K562 (cell line): ENCODE measurements at regions not wholly inside any gene's neighbourhood (a gene's known extent, or its start where the extent isn't known, plus 50 kb on each side); places are given as distances from the start of the nearest gene placed in this dataset.

Experiments
- ATAC-seq: fragments of 200-7000 bp; cut with Tn5 transposase; 3 replicates; pipeline ENCODE4 v1.9.1; 2020; ENCODE audit warnings: moderate library complexity
- BruUV-seq: library from RNA; stranded (reverse); fragments of 400-500 nt; replicated peaks from 2 replicates; lab custom pipeline; 2021; lab: Mats Ljungman, UMichigan
- CTCF ChIA-PET: fragments of 300-600 bp; formaldehyde crosslinking; extraction: SDS; loops from one replicate; lab custom pipeline; 2021; ENCODE audit warnings: low intra/inter-chr PET ratio; lab: Yijun Ruan, JAX
- POLR2A ChIA-PET: fragments of 300-600, 350-650 bp; sonication (Branson Sonifier 250); formaldehyde crosslinking; extraction: SDS; loops from one replicate; lab custom pipeline; 2021; ENCODE audit warnings: antibody characterized with exemption, inconsistent platforms; lab: Yijun Ruan, JAX
- DNase-seq, 4 experiments: peaks; one replicate each; pipeline versions ENCODE4 v3.0.0 to v3.0.0-alpha.2; 2011 to 2018; ENCODE audit warnings: low spot score in 3 of 4, mixed read lengths in 3 of 4; ENCODE audit errors: extremely low read depth in 1 of 4
- FAIRE-seq: peaks from 2 replicates; lab custom pipeline; 2011; peaks lifted over from hg19 to GRCh38; lab: Jason Lieb, UNC
- H2AFZ ChIP-seq: 2 replicates; pipeline ENCODE4 v1.6.0; 2011; ENCODE audit warnings: low read depth, low read length, control low read depth, inconsistent platforms
- H3K27ac ChIP-seq: fragments of 200-600 bp; 3 replicates; pipeline ENCODE4 v1.8.0; 2011; ENCODE audit warnings: low read depth, mild to moderate bottlenecking, control low read depth, inconsistent platforms, low read length, moderate library complexity, mixed read lengths; ENCODE audit errors: extremely low read depth
- H3K27me3 ChIP-seq, 2 experiments: fragments of 300-600 bp in 1 of 2; 2 replicates in 1 of 2; 3 replicates in 1 of 2; pipeline versions ENCODE4 v1.6.0 to v1.8.0; 2011; ENCODE audit warnings: inconsistent platforms in 2 of 2, low read length in 2 of 2, mild to moderate bottlenecking in 1 of 2, mixed read lengths in 1 of 2, moderate library complexity in 1 of 2; ENCODE audit not compliant: control insufficient read depth in 2 of 2, insufficient read depth in 2 of 2
- H3K36me3 ChIP-seq: fragments of 300-600 bp; 3 replicates; pipeline ENCODE4 v1.8.0; 2011; ENCODE audit warnings: mild to moderate bottlenecking, low read length, inconsistent platforms; ENCODE audit not compliant: control insufficient read depth, insufficient read depth
- H3K4me1 ChIP-seq, 2 experiments: fragments of 200-600 bp in 1 of 2; replicated peaks in 1 of 2; 2 replicates in 1 of 2; 3 replicates in 1 of 2; pipeline versions ENCODE4 v1.5.1 to v1.8.0; 2011; ENCODE audit warnings: inconsistent platforms in 2 of 2, low read length in 2 of 2, mild to moderate bottlenecking in 1 of 2, mixed read lengths in 1 of 2, moderate library complexity in 1 of 2; ENCODE audit not compliant: control insufficient read depth in 2 of 2, insufficient read depth in 2 of 2
- H3K4me2 ChIP-seq: 2 replicates; pipeline ENCODE4 v1.6.1; 2011; ENCODE audit warnings: low read length, control low read depth, inconsistent platforms, mixed read lengths; ENCODE audit not compliant: insufficient read depth
- H3K4me3 ChIP-seq: fragments of 200-600 bp; sonication (generic), shearing (Covaris generic); 2 replicates; pipeline ENCODE4 v1.5.1; 2016; ENCODE audit warnings: control low read depth, inconsistent platforms
- H3K79me2 ChIP-seq: fragments of 200-600 bp; 3 replicates; pipeline ENCODE4 v1.8.0; 2011; ENCODE audit warnings: low read length, inconsistent platforms; ENCODE audit not compliant: control insufficient read depth, insufficient read depth
- H3K9ac ChIP-seq, 2 experiments: 2 replicates each; pipeline versions ENCODE4 v1.6.0 to v1.6.1; 2011; ENCODE audit warnings: low read depth in 2 of 2, low read length in 2 of 2, control low read depth in 1 of 2, inconsistent platforms in 1 of 2, mild to moderate bottlenecking in 1 of 2, mixed read lengths in 1 of 2; ENCODE audit not compliant: insufficient read depth in 1 of 2
- H3K9me1 ChIP-seq: one replicate; pipeline ENCODE4 v1.6.0; 2011; ENCODE audit warnings: inconsistent platforms, mild to moderate bottlenecking, low read length, moderate library complexity; ENCODE audit not compliant: control insufficient read depth, insufficient read depth
- H3K9me3 ChIP-seq: replicated peaks from 2 replicates; pipeline ENCODE4 v1.5.1; 2011; ENCODE audit warnings: low read depth, low read length, inconsistent platforms; ENCODE audit not compliant: control insufficient read depth, insufficient read depth
- H4K20me1 ChIP-seq: replicated peaks from 2 replicates; pipeline ENCODE4 v1.6.1; 2011; ENCODE audit warnings: low read length, inconsistent platforms, mixed read lengths; ENCODE audit not compliant: control insufficient read depth, insufficient read depth
- BDP1 ChIP-seq: IDR thresholded peaks from 3 replicates; pipeline ENCODE4 v1.6.1; 2011; ENCODE audit not compliant: insufficient read length, insufficient read depth
- MTA1 ChIP-seq: fragments of 450-650 bp; IDR thresholded peaks from 2 replicates; pipeline ENCODE4 v1.6.1; 2017; ENCODE audit warnings: borderline replicate concordance
- MTA3 ChIP-seq: fragments of 450-650 bp; formaldehyde crosslinking; IDR thresholded peaks from 2 replicates; pipeline ENCODE4 v1.6.1; 2017; ENCODE audit warnings: mild to moderate bottlenecking, borderline replicate concordance
- SMARCC2 ChIP-seq: fragments of 450-650 bp; IDR thresholded peaks from 2 replicates; pipeline ENCODE4 v1.6.1; 2017; ENCODE audit warnings: antibody characterized with exemption, moderate library complexity, mild to moderate bottlenecking, low read depth
- SMARCE1 ChIP-seq: fragments of 450-650 bp; IDR thresholded peaks from 2 replicates; pipeline ENCODE4 v1.7.1; 2016; ENCODE audit warnings: mild to moderate bottlenecking
- ZNF395 ChIP-seq: fragments of 200-800 bp; sonication (Bioruptor generic); IDR thresholded peaks from 2 replicates; pipeline ENCODE4 v1.6.1; 2017; ENCODE audit warnings: missing genetic modification characterization, missing compliant biosample characterization
- WGBS: fragments of 100-300 bp; shearing (Covaris generic); methylation state at CpG from one replicate; pipeline ENCODE4 v1.1.6; 2016; ENCODE audit warnings: low coverage, mixed read lengths; ENCODE audit not compliant: insufficient coverage; ENCODE audit errors: missing lambda C conversion rate; 5-methylcytosine and 5-hydroxymethylcytosine counted together
- in situ Hi-C: fragments of 300-500 bp; cut with MboI; formaldehyde crosslinking; loops from 4 replicates; pipeline ENCODE4 v1.15.0; 2018; ENCODE audit warnings: inconsistent platforms, mixed read lengths
- intact Hi-C: fragments of 100-400 bp; cut with micrococcal nuclease; formaldehyde crosslinking; loops from 2 replicates; pipeline ENCODE4 v1.14.2; 2022
- TF ChIP-seq, protein P1 (sequence below), 2 experiments: fragments of 450-650 bp; IDR thresholded peaks; 2 replicates each; pipeline ENCODE4 v1.6.1; 2016

GRCh38 chr13:47337781-47338507 is 441.1 kb upstream of the HTR2A start (continued):
- TF ChIP-seq, protein P1, sequence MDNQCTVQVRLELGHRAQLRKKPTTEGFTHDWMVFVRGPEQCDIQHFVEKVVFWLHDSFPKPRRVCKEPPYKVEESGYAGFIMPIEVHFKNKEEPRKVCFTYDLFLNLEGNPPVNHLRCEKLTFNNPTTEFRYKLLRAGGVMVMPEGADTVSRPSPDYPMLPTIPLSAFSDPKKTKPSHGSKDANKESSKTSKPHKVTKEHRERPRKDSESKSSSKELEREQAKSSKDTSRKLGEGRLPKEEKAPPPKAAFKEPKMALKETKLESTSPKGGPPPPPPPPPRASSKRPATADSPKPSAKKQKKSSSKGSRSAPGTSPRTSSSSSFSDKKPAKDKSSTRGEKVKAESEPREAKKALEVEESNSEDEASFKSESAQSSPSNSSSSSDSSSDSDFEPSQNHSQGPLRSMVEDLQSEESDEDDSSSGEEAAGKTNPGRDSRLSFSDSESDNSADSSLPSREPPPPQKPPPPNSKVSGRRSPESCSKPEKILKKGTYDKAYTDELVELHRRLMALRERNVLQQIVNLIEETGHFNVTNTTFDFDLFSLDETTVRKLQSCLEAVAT (IDR thresholded peaks at IDR 0.05), result no peak
- TF ChIP-seq ZNF395 (CRISPR knock-in tag), result no peak
- TF ChIP-seq SMARCE1, result no peak

DNA sequence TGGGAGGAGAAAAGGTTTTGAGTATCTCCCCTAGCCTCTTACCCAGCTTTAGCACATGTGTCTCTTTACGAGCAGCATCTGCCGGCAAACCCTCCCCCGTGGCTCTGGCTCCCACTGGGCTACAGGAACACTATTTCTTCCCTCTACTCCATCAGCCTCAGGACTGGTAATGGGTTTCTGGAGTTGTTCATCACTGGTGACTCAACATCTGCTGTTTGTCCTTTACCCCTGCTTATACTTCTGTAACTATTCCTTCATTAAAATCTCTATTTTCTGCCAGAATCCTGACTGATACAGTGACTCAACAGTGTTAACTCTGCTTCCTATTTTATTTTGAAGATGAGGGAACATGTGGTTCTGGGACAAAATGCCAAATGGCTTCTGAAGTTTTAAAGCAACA is 437.3 kb upstream of the HTR2A start:
- TF ChIP-seq MTA1, result no peak
- no peak for TF ChIP-seq BDP1
- no peak for TF ChIP-seq SMARCC2
- TF ChIP-seq MTA3, result no peak
- H3K9me1 ChIP-seq, result no peaks in the 10 kb centered on the region
- FAIRE-seq (no peak), DNase-seq (no peak), ATAC-seq (no peak)
- intact Hi-C loops (no loop called here), in situ Hi-C loops (no loop called here)
- CTCF ChIA-PET, result no interaction called here
- no peaks in the 10 kb centered on the region for H3K9me3 ChIP-seq
- no peak overlapping the region for H3K27ac ChIP-seq
- POLR2A ChIA-PET, result interaction anchor here (0.8 kb wide), 1 partner anchor 301 kb away, joined by 3 read pairs; no protein-coding TSS in a partner anchor
- no peaks in the 10 kb centered on the region for H3K4me1 ChIP-seq
- no peak overlapping the region for H2AFZ ChIP-seq
- H3K79me2 ChIP-seq, result no peaks in the 10 kb centered on the region
- no peak overlapping the region for H3K4me3 ChIP-seq
- H3K4me2 ChIP-seq, result no peak overlapping the region
- BruUV-seq, result no TSS peak
- no peaks in the 10 kb centered on the region for H3K36me3 ChIP-seq
- 0% methylated on average over 3 of the region's 3 CpGs for WGBS
- no peaks in the 10 kb centered on the region for H4K20me1 ChIP-seq
- no peaks in the 10 kb centered on the region for H3K27me3 ChIP-seq
- no peak overlapping the region for H3K9ac ChIP-seq
